ENCODE measurements at regions not wholly inside any gene's neighbourhood (a gene's known extent, or its start where the extent isn't known, plus 50 kb on each side); places are given as distances from the start of the nearest gene placed in this dataset.

DNA sequence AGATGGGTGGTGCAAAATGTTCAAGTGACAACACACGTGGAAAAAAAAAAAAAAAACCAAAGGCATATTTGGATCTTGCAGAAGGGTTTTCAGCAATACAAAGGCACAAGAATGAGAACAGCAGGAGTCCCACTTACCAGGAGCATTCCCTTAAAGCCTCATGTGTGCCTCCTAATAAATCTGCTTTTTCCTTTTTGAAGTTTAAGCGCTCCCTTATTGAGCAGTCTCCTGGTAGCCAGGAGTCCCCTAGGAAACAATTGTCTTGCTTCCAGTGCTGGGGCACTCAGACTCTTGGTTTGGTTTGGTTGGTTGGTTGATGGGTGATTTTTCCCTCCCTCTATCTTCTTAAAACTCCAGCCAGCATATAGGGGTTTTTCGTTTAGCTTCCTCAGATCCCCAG, 321.8 kb upstream of the NFE2L3 start:
- TF ChIP-seq POLR2AphosphoS5 (IDR thresholded peaks at IDR 0.05) = no peak
- no peak for TF ChIP-seq POLR2A (IDR thresholded peaks at IDR 0.05)
- TF ChIP-seq CTCF (IDR thresholded peaks at IDR 0.05) = no peak
- no peak for TF ChIP-seq EP300 (IDR thresholded peaks at IDR 0.05)

All from gastroesophageal sphincter (tissue), 3 donors.